DMS79 (cell line): ENCODE measurements at regions not wholly inside any gene's neighbourhood (a gene's known extent, or its start where the extent isn't known, plus 50 kb on each side); places are given as distances from the start of the nearest gene placed in this dataset.

Experiments
- DNase-seq: peaks from one replicate; lab custom pipeline; 2025; lab: John Stamatoyannopoulos, UW

DNA sequence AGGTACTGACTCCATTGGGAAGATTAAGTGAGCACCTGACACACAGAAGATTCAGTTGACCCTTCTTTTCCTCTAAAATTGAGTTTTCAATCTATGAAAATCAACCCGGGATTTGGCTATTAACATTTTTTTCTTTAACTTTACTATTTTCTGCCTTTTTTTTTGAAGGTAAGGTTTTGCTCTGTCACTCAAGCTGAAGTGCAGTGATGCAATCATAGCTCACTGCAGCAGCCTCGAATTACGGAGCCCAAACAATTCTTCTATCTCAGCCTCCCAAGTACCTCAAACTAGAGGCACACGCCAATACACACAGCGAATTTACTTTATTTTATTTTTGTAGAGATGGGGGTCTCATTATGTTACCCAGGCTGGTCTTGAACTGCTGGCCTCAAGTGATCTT, 1029.5 kb downstream of the MCTP2 start:
- no peak for DNase-seq

DNA sequence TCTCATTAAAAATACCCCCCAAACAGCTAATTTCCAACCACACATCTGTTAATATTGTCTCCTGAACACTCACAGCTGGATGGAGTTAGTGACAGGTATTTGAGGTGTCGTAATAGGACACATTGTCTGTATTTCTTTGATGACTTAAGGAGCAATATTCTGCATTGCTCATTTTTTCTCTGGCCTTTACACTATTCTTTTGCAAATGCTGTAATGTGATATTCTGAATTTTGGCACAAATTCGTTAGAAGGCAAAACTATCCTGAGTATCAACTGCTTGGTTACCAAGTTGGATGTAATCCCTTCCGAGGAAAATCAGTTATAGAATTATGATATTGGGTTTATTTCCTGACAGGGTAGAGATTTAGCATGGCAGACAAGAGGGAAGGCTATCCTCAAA, 1030.2 kb downstream of the MCTP2 start:
- DNase-seq: no peak

DNA sequence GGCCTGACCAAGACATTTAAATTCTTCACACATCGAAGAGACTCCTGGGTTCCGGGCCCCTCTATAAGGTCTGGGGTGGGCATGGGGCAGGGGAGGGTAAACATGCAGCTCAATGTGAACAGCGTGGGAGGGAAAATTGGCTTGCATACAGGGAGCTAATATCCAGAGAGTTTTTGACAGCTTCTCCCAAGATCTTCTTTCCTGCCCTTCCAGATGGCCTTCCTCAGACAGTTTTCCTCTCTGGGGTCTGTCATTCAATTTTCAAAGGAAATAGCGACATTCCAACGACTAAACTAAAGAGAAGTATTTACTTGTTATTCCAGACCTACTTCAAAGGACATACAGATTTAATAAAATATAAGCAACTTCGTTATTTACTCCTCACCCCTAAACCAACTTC, 1030.6 kb downstream of the MCTP2 start:
- DNase-seq: no peak

DNA sequence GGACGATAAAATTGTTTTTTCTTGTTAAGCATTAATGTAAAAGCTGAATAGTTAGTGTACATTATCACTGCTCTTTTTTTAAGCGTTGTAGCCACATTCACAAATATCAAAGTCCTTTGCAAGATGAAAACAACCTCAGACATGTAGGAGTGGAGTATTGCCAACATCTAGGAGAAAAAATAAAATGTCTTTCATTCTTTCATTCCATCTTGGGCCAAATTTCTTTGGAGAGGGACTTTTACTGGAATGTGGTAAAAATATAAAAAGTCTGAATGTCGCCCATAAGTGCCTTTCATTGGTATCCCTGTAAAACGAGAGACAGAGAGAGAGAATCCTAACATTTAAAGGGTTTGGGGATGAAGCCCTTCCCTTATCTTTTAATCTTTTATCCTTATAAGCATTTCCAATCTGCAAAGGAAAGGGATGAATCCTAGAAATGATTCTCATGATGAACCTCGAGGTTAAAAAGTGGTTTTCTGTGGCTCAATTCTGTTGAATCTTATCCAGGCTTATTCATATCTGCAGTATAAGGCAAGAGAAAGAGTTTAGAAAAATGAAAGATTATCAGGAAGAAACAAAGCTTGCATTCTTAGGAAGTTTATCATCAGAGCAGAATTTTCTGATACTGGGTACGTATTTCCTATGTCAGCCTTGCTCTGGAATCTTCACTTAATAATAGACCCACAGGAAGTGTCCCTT, 1031.7 kb downstream of the MCTP2 start:
- no peak for DNase-seq

DNA sequence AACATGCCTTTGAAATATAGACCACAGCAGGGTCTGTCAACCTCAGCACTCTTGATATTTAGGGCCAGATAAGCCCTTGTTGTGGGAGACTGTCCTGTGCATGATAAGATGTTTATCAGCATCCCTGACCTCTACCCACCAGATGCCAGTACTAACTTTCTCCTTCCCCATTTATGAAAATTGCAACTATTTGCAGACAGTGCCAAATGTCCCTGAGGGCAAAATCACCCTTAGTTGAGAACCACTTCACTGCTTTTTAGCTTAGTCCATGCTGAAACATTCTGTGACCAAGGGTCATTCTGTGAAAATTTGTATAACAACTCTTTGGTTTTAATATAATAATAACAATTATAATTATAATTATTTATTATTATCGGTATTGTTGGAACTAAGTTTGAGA, 1032.4 kb downstream of the MCTP2 start:
- no peak for DNase-seq

DNA sequence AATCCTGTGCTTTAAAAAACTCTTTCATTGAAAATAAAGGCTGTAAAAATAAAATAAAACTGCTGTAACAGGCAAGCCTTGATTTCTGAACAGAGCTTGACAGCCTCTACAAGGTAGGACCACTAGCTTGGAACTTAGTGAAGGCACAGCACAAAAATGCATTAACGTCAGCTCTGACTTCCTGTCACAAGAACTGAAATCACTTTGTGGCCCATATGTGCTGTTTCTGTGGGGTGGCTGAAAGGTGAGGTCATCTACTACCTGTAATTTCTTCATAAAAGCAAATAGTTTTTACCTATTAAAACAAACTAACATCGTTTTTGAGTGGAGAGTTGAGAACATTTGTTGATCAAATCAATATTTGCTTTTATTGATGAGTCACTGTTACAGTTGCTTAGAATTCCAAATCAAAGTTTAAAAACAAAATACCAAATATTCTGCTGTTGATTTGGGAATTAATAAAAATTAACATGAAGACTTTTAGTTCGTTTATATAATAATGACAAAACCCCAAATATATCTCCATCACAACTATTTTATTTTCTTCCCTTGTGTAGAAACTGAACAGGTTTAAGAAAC, 1034.1 kb downstream of the MCTP2 start:
- DNase-seq: no peak

GRCh38 chr15:95266451-95267061, 1035.2 kb downstream of the MCTP2 start:
- DNase-seq: no peak

- no peak for DNase-seq
Measured at GRCh38 chr15:95267481-95267880, 1036.1 kb downstream of the MCTP2 start.

- DNase-seq: no peak
Measured at GRCh38 chr15:95269242-95270183, 1038.2 kb downstream of the MCTP2 start.

DNA sequence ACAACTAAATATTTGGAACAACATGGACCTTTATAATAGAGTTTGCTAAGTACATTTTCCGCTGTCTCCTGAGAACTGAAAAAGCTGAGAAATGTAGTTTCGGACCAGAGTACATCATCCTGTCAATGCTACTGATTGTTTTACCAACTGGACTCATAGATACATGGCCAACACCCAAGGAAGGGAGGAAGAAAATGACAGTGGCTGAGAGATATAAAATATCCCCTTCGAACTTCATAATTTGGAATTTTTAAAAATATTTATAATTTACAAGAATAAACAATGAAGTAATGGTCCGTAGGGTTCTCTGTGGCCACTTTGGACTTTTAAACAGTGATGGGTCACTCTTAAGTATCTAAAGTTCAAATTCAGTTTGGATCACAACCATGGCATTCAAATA, 1042.7 kb downstream of the MCTP2 start:
- no peak for DNase-seq

DNA sequence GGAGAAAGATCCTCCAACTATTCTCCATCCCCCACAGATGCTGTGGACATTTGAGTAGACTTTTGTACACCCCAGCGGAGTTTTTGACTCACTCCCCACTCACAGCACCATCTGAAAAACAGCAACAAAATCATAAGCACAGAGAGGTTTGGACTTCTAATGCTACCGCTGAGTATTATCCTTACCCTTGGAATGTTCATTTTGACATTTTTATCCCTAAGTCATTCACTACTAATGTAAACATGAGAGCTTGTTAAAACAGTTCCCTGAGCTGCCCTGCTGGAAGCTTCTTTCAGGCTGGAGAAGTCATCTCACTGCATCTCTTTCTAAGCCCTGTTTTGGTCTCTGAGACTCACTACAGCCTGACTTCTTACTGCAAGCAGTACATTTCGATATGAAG, 1045.9 kb downstream of the MCTP2 start:
- DNase-seq: no peak

- DNase-seq: no peak
Measured at GRCh38 chr15:95278532-95279245, 1047.3 kb downstream of the MCTP2 start.

GRCh38 chr15:95279277-95280019, 1048.1 kb downstream of the MCTP2 start:
- no peak for DNase-seq

DNA sequence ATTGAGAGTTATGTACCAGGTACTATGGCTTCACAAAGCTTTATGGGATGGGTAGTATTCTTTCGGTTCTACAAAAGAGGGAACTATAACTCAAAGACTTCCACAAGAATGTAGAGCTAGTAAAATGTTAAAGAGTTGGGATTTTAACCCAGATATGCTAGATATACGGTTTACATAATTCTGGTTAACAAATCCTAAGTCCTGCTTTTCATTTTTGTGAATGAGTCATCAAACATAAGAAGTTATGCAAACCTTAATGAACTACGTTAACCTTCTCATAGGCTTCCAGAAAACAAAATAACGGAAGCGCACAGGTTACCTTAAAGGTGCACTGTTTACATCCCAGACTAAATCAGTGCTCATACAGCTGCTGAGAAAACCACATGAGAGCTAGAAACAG, 1049.3 kb downstream of the MCTP2 start:
- no peak for DNase-seq

GRCh38 chr15:95281470-95281869, 1049.0 kb upstream of the NR2F2 start:
- no peak for DNase-seq

DNA sequence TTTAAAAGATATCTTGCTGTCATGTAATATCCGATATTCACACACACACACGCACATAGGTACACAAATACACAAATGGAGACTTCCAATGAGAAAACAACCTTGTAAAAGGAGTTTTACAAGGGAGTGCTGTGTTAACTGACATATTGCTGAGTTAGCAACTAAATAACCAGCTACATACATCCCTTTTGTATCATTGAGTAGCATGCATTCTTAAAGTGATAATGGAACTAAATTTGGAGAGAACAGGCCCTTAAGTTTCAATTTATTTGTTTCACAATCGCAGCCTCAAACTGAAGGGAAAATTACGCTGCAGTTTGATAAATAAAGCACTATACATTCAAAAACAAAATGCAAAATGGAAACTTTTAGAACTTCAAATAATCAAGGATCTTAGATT, 1046.0 kb upstream of the NR2F2 start:
- no peak for DNase-seq

DNA sequence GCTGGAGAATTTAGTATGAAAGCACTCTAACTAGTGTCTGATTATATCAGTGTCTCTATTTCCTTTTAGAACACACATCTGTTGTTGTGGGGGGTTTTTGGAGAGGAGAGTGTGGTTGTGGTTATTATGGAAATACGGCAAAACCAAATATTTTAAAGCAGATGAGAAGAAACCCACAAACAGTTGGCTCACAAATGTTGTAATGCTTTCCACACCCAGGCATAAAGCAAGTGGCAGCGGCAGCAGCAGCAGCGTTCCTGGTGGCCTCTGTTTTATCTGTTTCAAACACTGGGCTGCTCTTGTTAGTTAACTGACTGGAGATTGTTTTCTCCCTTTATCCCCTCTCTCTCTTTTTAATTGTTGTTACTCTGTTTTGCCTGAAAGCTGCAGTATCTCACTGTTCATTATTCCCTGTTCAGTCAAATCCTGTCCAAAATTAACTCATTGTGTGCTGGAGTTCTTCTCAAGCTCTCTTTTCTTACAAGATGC, 1045.5 kb upstream of the NR2F2 start:
- DNase-seq: no peak

DNA sequence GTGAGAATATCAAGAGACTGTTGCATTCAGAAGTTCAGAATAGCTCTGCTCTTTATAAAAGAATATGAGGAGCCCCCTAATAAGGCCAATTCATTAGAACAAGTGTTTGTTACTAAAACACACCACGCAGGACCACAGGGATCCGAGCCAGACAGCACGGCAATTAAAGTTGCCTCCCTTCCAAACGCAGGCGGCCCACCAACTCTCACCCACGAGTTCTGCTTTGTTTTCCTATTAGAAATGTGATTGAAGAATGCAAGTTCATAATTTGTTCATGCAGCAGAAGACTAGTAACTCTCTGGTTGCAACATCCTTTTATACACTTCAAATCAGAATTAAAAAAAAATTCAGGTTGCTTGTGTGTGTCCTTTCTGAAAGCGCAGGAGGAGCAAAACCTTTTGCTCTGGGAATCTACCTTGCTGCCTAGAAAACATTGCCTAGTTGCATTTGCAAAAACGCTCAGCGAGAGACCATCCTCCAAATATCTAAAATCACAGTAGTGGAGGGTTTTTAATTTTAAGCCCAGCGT, 1044.1 kb upstream of the NR2F2 start:
- no peak for DNase-seq

DNA sequence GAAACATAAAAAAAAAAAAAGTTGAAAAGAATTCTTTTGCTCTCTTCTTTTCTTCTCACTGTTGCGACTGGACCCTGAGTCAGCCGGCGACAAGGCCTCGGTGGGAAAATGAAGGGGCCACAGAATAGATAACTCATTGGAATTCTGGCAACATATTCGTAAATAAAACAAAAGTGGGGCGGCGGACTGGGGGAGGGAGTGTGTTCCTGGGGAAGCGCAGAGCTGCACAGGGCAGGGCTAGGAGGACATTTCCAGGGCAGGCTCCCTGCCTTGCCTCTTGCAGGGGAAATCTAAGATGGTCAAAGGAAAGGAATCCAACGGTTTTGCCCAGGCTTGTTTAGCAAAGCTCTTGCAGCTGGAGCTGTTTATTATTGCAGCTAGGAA, 1042.8 kb upstream of the NR2F2 start:
- no peak for DNase-seq

DNA sequence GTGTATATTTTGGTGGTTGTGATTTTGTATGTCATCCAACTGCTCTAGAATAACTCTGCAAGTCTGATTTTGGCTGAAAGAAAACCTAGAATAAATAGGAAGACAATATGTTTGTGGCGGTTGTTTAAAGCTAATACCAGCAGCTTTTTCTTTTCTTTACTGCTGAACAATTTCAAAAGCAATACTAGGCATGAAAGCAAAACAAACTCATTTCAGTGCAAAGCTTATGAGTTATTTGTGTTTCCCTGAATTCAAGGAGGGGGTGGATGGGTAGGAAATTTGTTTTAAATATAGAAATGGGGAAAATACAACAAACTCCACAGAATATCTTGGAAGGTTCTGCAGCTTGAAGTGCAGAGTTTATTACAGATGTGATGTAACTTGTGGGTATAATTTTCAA, 1041.9 kb upstream of the NR2F2 start:
- no peak for DNase-seq
